Activated T-helper 17 cell treated with anti-CD3 and anti-CD28 coated beads, Interleukin-2, amount 50 U/mL, for 72 hours (primary cell): ENCODE measurements at regions not wholly inside any gene's neighbourhood (a gene's known extent, or its start where the extent isn't known, plus 50 kb on each side); places are given as distances from the start of the nearest gene placed in this dataset.

ENCODE experiments used
- ATAC-seq: fragments of 150-1000 bp; cut with Tn5 transposase; replicated peaks from 2 replicates; pipeline ENCODE4 v1.10.0; 2021; ENCODE audit warnings: mild to moderate bottlenecking, moderate library complexity
- H3K27ac Mint-ChIP-seq: one replicate; pipeline ENCODE4 v1.8.0; 2022; ENCODE audit warnings: mixed read lengths
- H3K27me3 Mint-ChIP-seq: one replicate; pipeline ENCODE4 v1.8.0; 2022; ENCODE audit warnings: mixed read lengths
- H3K36me3 Mint-ChIP-seq: one replicate; pipeline ENCODE4 v1.8.0; 2022; ENCODE audit warnings: low read depth, mild to moderate bottlenecking, mixed read lengths
- H3K4me1 Mint-ChIP-seq: one replicate; pipeline ENCODE4 v1.8.0; 2022; ENCODE audit warnings: mixed read lengths
- H3K4me3 Mint-ChIP-seq: one replicate; pipeline ENCODE4 v1.8.0; 2022; ENCODE audit warnings: mild to moderate bottlenecking, mixed read lengths
- H3K9me3 Mint-ChIP-seq: one replicate; pipeline ENCODE4 v1.8.0; 2022; ENCODE audit warnings: mixed read lengths

DNA sequence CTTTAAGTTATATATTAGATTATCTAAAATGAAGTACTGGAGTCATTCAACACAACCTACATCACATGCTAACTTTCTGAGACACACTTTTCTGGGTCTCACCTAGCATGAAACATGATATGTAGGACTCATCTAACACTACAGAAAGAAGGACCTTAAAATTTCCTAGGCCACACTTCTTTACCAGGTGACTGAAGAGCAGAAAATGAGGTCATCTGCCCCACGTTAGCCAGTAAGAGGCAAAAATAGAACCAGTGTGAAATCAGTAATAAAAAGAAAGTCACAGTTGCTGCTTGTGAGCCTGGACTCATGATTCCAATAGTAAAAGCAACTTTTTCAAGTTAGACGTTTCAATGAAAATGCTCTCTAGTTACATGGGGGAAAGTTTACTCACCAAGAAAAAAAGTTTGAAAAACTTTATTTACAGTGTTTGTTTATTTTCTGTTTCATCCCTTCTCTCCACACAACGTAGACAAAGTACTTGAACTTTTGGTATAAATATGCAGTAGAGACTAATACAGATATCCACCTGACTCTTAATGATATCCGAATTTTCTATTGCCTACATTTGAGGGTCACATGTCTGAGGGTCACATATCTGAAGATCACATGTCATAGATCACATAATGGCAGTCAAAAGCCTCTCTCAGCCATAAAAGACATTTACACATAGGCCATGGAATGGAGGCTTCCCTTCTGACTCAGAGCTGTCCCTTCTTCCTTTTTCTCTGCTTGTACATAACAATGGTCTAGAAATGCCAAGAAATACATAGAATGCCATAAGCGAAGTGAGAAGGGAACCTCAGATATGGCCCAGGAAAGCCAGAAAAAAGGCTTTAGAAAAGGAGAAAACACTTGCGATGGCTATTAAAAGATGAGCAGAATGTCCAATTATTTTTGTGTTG, 362.9 kb downstream of the ZEB2 start:
- Mint-ChIP-seq H3K36me3 (no peaks in the 10 kb centered on the region), H3K27me3 (no peaks in the 10 kb centered on the region)
- ATAC-seq: no peak

DNA sequence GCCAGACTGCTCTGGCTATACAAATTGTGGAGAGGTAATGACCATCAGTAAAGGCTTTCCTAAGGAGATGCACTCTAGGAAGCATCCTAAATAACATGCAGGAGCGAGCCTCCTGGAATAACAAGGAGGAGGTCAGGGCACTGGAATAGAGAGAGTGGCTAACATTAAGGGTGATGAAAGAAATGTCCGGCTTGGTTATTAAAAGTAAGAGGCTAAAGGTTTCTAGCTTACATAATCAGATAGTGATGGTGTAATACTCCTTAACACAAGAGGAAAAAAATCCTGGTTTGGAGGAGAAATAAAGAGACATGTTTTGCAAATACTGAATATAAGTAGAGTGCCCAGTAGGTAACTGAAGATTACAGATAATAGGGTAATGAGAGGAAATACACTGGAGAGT, 365.7 kb downstream of the ZEB2 start:
- Mint-ChIP-seq H3K27ac (no peak overlapping the region), H3K36me3 (no peaks in the 10 kb centered on the region), H3K27me3 (no peaks in the 10 kb centered on the region), H3K4me1 (peaks cover 4% of the 10 kb centered on the region), H3K4me3 (no peak overlapping the region), H3K9me3 (no peaks in the 10 kb centered on the region)
- ATAC-seq: no peak

More for the DNA sequence above, 362.9 kb downstream of the ZEB2 start:
- Mint-ChIP-seq H3K4me1 (peaks cover 4% of the 10 kb centered on the region), H3K9me3 (no peaks in the 10 kb centered on the region), H3K27ac (no peak overlapping the region), H3K4me3 (no peak overlapping the region)

DNA sequence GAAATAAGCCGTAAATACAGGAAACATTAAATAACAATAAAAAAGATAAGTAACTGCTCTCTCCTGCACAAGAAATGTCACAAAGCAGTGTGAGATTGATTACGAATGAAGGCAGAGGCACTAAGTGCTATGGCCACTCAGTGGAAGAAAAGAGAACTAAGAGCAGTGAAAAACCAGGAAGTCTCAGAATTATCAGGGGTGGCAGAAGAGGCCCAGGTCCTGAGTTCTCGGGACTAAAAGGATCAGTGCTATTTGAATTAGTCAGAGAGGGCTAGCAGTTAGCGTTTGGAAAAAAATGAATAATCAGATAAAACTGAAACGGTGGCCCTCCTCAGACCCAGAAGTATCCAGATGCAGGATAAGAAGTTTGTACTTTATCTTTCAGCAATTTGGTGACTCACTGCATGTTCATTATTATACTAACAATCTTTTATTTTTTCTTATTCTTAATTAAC, 367.1 kb downstream of the ZEB2 start:
- Mint-ChIP-seq H3K4me3 (no peak overlapping the region), H3K4me1 (peaks cover 4% of the 10 kb centered on the region), H3K36me3 (no peaks in the 10 kb centered on the region), H3K27me3 (no peaks in the 10 kb centered on the region), H3K9me3 (no peaks in the 10 kb centered on the region), H3K27ac (no peak overlapping the region)
- ATAC-seq: no peak

DNA sequence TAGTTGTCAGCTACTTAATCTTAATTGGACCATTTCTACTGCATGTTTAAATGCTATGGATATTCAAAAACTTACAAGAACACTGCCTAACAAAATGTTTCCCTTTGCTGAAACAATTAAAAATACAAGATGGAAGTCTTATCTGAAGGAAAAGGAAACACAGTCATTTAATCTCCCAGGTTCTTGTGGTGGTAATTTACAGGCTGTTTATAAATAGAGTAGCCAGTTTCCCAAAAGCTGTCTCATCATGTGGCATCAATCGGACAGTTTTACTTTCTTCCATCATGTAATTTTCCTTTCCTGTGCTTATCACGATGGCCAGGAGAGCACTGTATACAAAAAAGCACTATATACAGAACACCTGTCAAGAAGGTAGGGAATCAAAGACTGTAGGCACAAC, 368.1 kb downstream of the ZEB2 start:
- no peaks in the 10 kb centered on the region for H3K36me3 Mint-ChIP-seq
- ATAC-seq: no peak
- no peaks in the 10 kb centered on the region for H3K27me3 Mint-ChIP-seq
- H3K4me1 Mint-ChIP-seq: no peaks in the 10 kb centered on the region
- H3K4me3 Mint-ChIP-seq: no peak overlapping the region
- H3K9me3 Mint-ChIP-seq: no peaks in the 10 kb centered on the region
- no peak overlapping the region for H3K27ac Mint-ChIP-seq

DNA sequence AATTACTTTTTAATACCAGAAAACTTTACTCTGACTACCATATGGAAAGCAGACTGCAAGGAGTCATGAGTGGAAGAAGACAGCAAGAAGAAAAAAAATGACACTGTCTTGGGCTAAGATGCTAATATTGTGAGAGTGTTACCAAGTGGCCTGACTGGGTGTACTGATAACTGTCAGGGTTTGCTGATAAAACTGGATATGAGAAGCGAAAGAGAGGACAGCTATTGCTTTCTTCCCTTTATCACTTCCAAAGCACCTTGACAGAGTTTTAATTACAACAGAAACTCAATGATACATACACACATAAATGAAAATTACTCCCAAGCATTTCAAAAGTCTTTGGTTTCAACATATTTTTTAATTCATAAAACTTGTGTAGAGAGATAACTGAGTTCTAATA, 368.5 kb downstream of the ZEB2 start:
- no peak for ATAC-seq
- Mint-ChIP-seq H3K36me3 (no peaks in the 10 kb centered on the region), H3K4me1 (no peaks in the 10 kb centered on the region), H3K9me3 (no peaks in the 10 kb centered on the region), H3K27me3 (no peaks in the 10 kb centered on the region), H3K4me3 (no peak overlapping the region), H3K27ac (no peak overlapping the region)

DNA sequence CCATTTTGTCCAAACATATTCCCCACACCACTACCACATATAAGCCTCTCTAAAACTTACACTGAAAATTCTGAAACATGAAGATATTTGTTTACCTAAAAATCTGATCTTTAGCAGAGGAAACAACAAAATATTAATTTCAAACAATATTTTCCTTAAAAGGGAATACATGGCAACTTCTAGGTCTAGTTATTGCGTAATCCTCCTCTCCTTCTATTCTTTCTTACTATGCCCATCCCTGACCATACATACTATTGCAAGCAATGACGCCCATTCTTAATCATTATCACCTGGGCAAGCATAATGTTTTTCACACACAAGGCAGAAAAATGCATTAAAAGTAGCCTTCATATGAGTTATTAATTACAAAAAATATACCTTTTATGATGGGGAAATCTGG, 372.6 kb downstream of the ZEB2 start:
- no peak overlapping the region for H3K4me3 Mint-ChIP-seq
- H3K9me3 Mint-ChIP-seq: no peaks in the 10 kb centered on the region
- peaks cover 15% of the 10 kb centered on the region for H3K36me3 Mint-ChIP-seq
- ATAC-seq: no peak
- no peaks in the 10 kb centered on the region for H3K27me3 Mint-ChIP-seq
- H3K27ac Mint-ChIP-seq: no peak overlapping the region
- no peaks in the 10 kb centered on the region for H3K4me1 Mint-ChIP-seq

DNA sequence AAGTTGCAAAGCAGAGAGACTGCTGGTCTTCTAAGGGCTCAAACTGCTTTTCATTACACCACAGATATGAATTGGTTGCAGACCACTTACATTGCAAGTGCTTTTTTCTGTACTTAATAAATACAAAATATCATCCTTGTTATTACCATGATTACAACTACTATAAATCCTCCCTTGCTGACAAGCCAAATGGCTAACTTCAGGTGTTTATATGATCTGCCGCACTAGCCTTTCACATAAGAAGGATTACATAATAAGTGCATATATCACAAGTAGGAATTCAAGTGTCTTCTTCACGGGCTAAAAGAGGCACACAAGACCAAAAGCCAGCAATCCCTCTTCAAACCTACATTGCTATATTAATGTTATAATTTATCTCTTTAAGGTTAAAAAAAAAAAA, 373.0 kb downstream of the ZEB2 start:
- Mint-ChIP-seq H3K27ac (no peak overlapping the region), H3K36me3 (peaks cover 20% of the 10 kb centered on the region), H3K4me3 (no peak overlapping the region)

DNA sequence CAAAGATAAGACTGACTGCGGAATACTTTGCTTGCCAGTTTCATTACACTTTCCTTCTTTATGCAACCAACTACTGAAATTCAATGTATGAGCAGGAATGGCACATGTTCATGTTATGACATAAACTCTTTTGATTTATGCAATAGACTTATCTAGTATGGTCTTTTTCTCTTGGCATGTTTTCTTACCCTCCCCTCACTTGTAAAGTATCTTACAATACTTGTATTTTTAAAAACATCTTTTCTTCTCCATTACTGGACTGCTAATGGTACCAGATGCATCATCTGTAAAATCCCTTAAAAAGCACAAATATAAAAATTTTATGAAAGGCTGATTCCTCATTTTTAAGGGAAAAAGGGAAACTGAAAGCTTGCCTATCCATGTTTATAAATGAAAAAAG, 373.8 kb downstream of the ZEB2 start:
- Mint-ChIP-seq H3K36me3 (peaks cover 26% of the 10 kb centered on the region), H3K4me3 (no peak overlapping the region), H3K27me3 (no peaks in the 10 kb centered on the region), H3K9me3 (no peaks in the 10 kb centered on the region), H3K4me1 (no peaks in the 10 kb centered on the region), H3K27ac (no peak overlapping the region)
- ATAC-seq: no peak

More for the DNA sequence above, 373.0 kb downstream of the ZEB2 start:
- no peak for ATAC-seq
- no peaks in the 10 kb centered on the region for H3K4me1 Mint-ChIP-seq
- no peaks in the 10 kb centered on the region for H3K27me3 Mint-ChIP-seq
- H3K9me3 Mint-ChIP-seq: no peaks in the 10 kb centered on the region

DNA sequence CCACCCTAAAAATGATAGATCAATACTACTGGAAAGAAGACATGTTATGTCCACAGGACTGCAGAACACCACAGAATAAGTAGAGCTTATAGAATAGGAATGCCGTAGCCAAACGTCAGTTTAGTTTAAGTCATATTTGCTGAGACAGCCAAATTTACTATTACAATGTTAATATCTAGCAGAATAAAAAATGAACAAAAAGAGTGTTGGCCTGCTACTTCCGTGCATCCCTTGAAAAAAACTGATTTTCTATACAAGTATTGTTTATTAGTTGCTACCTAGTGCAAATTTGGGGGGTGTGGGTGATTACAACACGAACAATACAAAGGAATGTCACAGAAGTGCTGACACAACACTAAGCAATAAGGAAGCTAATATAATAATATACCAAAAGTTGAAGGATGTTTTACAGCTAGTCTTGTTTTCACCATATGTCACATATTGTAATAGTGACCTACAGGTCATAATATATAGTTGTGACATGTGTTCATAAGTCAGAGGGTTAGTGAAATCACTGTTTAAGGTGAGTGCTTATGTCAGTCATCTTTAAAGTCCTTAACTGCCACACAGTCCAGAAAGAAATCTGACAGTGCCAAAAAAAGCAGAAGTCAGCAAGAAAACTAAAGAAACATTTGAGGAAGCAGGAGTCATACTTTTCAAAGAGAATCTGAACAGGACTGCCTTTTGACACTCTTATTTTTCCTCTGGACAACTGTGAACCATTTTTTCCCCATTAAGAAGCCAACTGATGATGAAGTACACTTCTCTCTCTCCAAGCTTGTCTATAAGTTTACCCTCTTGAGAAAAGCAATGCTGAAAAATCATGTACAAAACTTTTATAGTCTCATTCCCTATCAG, 376.4 kb downstream of the ZEB2 start:
- Mint-ChIP-seq H3K27me3 (no peaks in the 10 kb centered on the region), H3K4me3 (no peak overlapping the region)

DNA sequence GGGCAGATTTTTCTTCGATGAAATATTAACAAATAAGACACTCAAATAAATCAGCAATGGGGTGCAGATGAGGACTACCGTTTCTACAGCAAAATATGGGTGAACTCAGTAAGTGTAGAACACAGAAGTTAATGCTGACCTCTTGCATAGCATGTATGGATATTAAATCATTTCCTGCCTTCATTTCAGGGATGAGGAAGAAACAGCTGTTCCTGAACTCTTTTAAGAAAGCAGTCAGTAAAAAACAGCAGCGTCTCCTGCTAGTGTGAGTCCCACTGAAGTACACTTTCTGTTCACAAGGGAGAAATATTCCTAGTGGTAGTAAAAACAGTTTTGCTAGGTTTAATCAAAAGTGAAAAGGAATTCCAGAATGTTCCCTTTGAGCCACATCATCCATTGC, 379.0 kb downstream of the ZEB2 start:
- peaks cover 37% of the 10 kb centered on the region for H3K36me3 Mint-ChIP-seq
- no peak overlapping the region for H3K27ac Mint-ChIP-seq
- H3K27me3 Mint-ChIP-seq: no peaks in the 10 kb centered on the region
- no peaks in the 10 kb centered on the region for H3K4me1 Mint-ChIP-seq
- H3K9me3 Mint-ChIP-seq: no peaks in the 10 kb centered on the region
- no peak for ATAC-seq
- H3K4me3 Mint-ChIP-seq: no peak overlapping the region

More for the DNA sequence above, 376.4 kb downstream of the ZEB2 start:
- no peak overlapping the region for H3K27ac Mint-ChIP-seq
- no peaks in the 10 kb centered on the region for H3K9me3 Mint-ChIP-seq
- H3K4me1 Mint-ChIP-seq: no peaks in the 10 kb centered on the region
- no peak for ATAC-seq
- peaks cover 30% of the 10 kb centered on the region for H3K36me3 Mint-ChIP-seq

DNA sequence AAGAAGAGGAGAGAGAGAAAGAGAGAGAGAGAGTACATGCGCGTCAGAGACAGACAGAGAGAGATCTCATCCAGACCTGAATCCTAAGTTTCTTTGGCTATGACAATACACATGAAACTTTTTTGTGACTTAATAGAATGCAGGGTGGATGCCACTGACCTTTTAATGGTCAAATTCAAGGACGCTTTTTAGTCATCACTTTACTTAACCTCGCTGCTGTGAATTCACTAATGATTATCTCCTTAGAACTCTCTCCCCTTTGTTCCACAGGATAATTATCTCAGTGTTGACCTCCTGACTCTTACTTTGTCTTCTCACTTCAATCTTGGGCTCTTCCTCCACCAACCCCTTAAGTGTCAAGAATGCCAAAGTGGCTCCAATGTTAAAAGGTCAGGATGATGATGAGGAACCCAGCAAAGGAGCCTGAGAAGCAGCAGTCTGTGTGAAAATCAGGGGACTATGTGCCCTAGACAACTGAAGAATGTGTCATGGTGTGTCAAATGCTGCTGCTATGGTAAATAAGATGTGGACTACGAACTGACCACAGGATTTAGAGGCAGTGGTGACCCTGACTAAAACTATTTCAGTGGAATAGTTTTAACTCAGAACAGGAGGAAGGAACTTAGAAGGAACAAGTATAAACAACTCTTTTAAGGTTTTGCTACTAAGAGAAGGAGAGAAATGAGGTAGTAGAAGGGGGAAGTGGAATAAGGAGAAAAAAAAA, 382.1 kb downstream of the ZEB2 start:
- H3K4me3 Mint-ChIP-seq: no peak overlapping the region
- ATAC-seq: no peak
- H3K9me3 Mint-ChIP-seq: no peaks in the 10 kb centered on the region
- H3K27me3 Mint-ChIP-seq: no peaks in the 10 kb centered on the region
- no peaks in the 10 kb centered on the region for H3K4me1 Mint-ChIP-seq
- peaks cover 33% of the 10 kb centered on the region for H3K36me3 Mint-ChIP-seq
- no peak overlapping the region for H3K27ac Mint-ChIP-seq

DNA sequence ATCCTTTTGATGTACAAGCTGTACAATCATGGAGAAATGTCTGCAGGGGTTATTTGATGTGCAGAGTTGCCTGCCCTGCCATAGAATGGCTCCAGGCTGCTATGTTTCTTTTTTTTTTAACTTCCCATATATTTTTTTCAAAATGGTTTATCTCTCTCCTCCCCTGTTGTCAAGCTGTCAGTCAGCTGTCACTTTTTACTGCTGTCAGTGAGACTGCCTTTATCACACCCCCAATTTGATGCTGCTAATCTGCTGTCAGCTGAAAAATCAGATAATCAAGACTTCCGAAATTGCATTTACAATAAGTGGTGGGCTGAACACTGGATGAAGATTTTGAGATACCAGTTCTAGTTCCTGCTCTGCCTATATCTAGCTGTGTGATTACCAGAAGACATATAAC, 382.6 kb downstream of the ZEB2 start:
- no peaks in the 10 kb centered on the region for H3K27me3 Mint-ChIP-seq
- no peak for ATAC-seq
- no peaks in the 10 kb centered on the region for H3K9me3 Mint-ChIP-seq
- no peak overlapping the region for H3K27ac Mint-ChIP-seq
- H3K4me1 Mint-ChIP-seq: no peaks in the 10 kb centered on the region
- H3K4me3 Mint-ChIP-seq: no peak overlapping the region
- H3K36me3 Mint-ChIP-seq: peaks cover 28% of the 10 kb centered on the region

DNA sequence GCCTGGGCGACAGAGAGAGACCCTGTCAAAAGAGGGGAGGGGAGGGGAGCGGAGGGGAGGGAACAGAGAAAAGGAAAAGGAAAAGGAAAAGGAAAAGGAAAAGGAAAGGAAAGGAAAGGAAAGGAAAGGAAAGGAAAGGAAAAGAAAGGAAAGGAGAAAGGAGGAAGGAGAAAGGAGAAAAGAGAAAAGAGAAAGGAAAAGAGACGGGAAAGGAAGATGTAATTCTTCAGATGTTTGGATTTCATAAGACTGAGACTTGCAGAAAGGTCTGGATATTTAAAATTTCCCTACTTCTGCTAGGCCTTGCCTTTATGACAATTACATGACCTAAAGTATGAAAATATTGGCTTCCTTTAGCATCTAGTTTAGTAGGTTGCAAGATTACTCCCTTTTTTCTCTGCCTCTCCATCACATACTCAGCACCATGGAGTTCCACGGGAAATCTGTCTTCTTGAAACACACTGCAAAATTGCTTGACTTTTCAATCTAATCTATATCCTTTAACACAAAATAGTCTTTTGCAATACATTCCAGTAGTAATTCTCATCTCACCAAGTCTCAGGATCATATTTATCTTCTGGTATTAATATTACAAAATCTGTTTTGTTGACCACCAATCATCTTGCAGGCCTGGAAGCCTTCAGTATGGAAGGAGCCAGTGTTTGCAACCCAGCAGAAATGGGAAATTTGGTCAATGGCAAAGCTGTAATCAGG, 383.5 kb downstream of the ZEB2 start:
- ATAC-seq: no peak
- Mint-ChIP-seq H3K27ac (no peak overlapping the region), H3K4me1 (peaks cover 1% of the 10 kb centered on the region), H3K27me3 (no peaks in the 10 kb centered on the region), H3K36me3 (peaks cover 20% of the 10 kb centered on the region), H3K9me3 (no peaks in the 10 kb centered on the region), H3K4me3 (no peak overlapping the region)
